Sigmoid colon (tissue), 4 donors: ENCODE measurements at regions not wholly inside any gene's neighbourhood (a gene's known extent, or its start where the extent isn't known, plus 50 kb on each side); places are given as distances from the start of the nearest gene placed in this dataset.

Source experiments
- EP300 ChIP-seq, 4 donors: sonication (generic); formaldehyde crosslinking; IDR thresholded peaks; one replicate each; pipeline ENCODE4 v1.6.1; 2017; ENCODE audit warnings: antibody characterized with exemption in 4 of 4
- POLR2A ChIP-seq, 2 donors: fragments of 450-650 bp; IDR thresholded peaks; one replicate each; pipeline ENCODE4 v1.6.1; 2016; ENCODE audit warnings: antibody characterized with exemption in 2 of 2, mild to moderate bottlenecking in 2 of 2, moderate library complexity in 2 of 2
- POLR2AphosphoS5 ChIP-seq, 4 donors: sonication (generic); formaldehyde crosslinking; IDR thresholded peaks; one replicate each; pipeline ENCODE4 v1.6.1; 2017; ENCODE audit warnings: antibody characterized with exemption in 4 of 4
- TF ChIP-seq, protein P1 (sequence below), 4 experiments: fragments of 450-650 bp in 3 of 4; fragments of 200-600 bp in 1 of 4; IDR thresholded peaks; one replicate each; pipeline ENCODE4 v1.5.1; 2016 to 2019; ENCODE audit warnings: antibody characterized with exemption in 4 of 4, mild to moderate bottlenecking in 3 of 4, moderate library complexity in 2 of 4

DNA sequence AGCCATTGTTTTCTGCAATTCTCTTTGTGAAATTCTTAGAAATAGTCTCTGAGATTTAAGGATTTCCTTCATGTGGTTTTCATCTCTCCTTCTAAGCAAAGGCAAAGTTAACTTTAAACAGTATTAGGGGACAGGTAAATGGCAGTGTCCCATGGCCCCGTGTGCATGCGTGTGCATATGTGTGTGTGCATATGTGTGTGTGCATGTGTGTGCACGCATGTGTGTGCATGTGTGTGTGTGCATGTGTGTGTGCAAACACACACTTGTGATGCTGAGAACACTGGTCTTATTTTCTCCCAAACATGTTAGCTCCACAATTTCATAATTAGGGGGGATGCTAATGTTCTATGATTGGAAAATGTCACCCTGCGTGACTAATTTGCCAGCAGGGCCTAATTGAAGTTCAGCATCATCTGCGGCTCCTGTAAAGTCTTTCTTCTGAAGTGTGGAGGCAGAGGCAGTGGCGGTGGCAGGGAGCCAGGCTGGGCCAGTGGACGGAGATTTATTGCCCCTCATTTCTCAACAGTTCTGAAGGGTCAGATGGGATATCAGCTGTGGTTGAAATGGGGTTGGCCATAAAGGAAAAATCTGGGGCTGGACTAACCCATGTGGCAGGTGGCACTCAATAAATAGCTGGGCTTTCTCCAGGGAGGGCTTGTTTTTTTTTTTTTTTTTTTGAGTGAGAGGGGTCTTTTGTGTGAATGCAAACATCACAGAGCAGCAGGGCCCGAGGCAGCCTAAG lies 289.3 kb upstream of the PODXL start:
- TF ChIP-seq, protein P1, sequence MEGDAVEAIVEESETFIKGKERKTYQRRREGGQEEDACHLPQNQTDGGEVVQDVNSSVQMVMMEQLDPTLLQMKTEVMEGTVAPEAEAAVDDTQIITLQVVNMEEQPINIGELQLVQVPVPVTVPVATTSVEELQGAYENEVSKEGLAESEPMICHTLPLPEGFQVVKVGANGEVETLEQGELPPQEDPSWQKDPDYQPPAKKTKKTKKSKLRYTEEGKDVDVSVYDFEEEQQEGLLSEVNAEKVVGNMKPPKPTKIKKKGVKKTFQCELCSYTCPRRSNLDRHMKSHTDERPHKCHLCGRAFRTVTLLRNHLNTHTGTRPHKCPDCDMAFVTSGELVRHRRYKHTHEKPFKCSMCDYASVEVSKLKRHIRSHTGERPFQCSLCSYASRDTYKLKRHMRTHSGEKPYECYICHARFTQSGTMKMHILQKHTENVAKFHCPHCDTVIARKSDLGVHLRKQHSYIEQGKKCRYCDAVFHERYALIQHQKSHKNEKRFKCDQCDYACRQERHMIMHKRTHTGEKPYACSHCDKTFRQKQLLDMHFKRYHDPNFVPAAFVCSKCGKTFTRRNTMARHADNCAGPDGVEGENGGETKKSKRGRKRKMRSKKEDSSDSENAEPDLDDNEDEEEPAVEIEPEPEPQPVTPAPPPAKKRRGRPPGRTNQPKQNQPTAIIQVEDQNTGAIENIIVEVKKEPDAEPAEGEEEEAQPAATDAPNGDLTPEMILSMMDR (IDR thresholded peaks at IDR 0.05): no peak
- TF ChIP-seq POLR2AphosphoS5 (IDR thresholded peaks at IDR 0.05) (no peak), POLR2A (IDR thresholded peaks at IDR 0.05) (no peak), EP300 (IDR thresholded peaks at IDR 0.05) (no peak)
